GM12878 (cell line): ENCODE measurements at regions not wholly inside any gene's neighbourhood (a gene's known extent, or its start where the extent isn't known, plus 50 kb on each side); places are given as distances from the start of the nearest gene placed in this dataset.

Source experiments
- ATAC-seq: fragments of 200-7000 bp; cut with Tn5 transposase; 3 replicates; pipeline ENCODE4 v1.9.1; 2020; ENCODE audit warnings: mild to moderate bottlenecking, moderate library complexity
- BruUV-seq: library from RNA; stranded (reverse); fragments of 400-500 nt; replicated peaks from 2 replicates; lab custom pipeline; 2021; lab: Mats Ljungman, UMichigan
- CTCF ChIA-PET: fragments of 300-600 bp; sonication (Branson Sonifier 250); formaldehyde crosslinking; extraction: SDS; loops from one replicate; lab custom pipeline; 2021; ENCODE audit warnings: inconsistent platforms; lab: Yijun Ruan, JAX
- POLR2A ChIA-PET: fragments of 350-600 bp; formaldehyde crosslinking; extraction: SDS; loops from one replicate; lab custom pipeline; 2021; ENCODE audit warnings: inconsistent platforms; lab: Charles Lee
- RAD21 ChIA-PET: fragments of 300-600 bp; sonication (Branson Sonifier 250); formaldehyde crosslinking; loops from one replicate; lab custom pipeline; 2023; ENCODE audit warnings: antibody characterized with exemption; ENCODE audit not compliant: unreplicated experiment; lab: Charles Lee
- SMC1A ChIA-PET: fragments of 300-600 bp; sonication (Branson Sonifier 250); formaldehyde crosslinking; loops from one replicate; lab custom pipeline; 2023; ENCODE audit not compliant: unreplicated experiment, uncharacterized antibody; lab: Charles Lee
- DNase-seq: peaks from one replicate; pipeline ENCODE4 v3.0.0-alpha.2; 2011; ENCODE audit warnings: low read depth, low spot score
- FAIRE-seq: peaks from 3 replicates; lab custom pipeline; 2011; peaks lifted over from hg19 to GRCh38; lab: Jason Lieb, UNC
- H2AFZ ChIP-seq: 2 replicates; pipeline ENCODE4 v1.6.0; 2011; ENCODE audit warnings: low read depth, low read length, control low read depth; ENCODE audit not compliant: control insufficient read depth
- H3K27ac ChIP-seq: 2 replicates; pipeline ENCODE4 v1.5.1; 2011; ENCODE audit warnings: control low read depth; ENCODE audit not compliant: control insufficient read depth, insufficient read depth
- H3K27me3 ChIP-seq, 2 experiments: replicated peaks in 1 of 2; 2 replicates each; pipeline versions ENCODE4 v1.6.0 to v1.6.1; 2011; ENCODE audit warnings: low read length in 1 of 2; ENCODE audit not compliant: control insufficient read depth in 2 of 2, insufficient read depth in 2 of 2
- H3K36me3 ChIP-seq, 2 experiments: 2 replicates each; pipeline ENCODE4 v1.5.1; 2011; ENCODE audit warnings: low read length in 1 of 2; ENCODE audit not compliant: control insufficient read depth in 2 of 2, insufficient read depth in 2 of 2
- H3K4me1 ChIP-seq: 2 replicates; pipeline ENCODE4 v1.6.1; 2011; ENCODE audit warnings: mild to moderate bottlenecking, low read length, moderate library complexity, mixed read lengths; ENCODE audit not compliant: control insufficient read depth, insufficient read depth
- H3K4me2 ChIP-seq: 2 replicates; pipeline ENCODE4 v1.6.0; 2011; ENCODE audit warnings: control low read depth; ENCODE audit not compliant: control insufficient read depth, insufficient read depth
- H3K4me3 ChIP-seq: fragments of 200-600 bp; sonication (generic); 2 replicates; pipeline ENCODE4 v1.5.1; 2016
- H3K79me2 ChIP-seq: 2 replicates; pipeline ENCODE4 v1.6.0; 2011; ENCODE audit warnings: low read length; ENCODE audit not compliant: control insufficient read depth, insufficient read depth
- H3K9ac ChIP-seq: 2 replicates; pipeline ENCODE4 v1.8.0; 2011; ENCODE audit warnings: low read length, control low read depth, mixed read lengths; ENCODE audit not compliant: control insufficient read depth, insufficient read depth
- H3K9me3 ChIP-seq: replicated peaks from 3 replicates; pipeline ENCODE4 v1.5.1; 2011; ENCODE audit warnings: mild to moderate bottlenecking, low read length; ENCODE audit not compliant: control insufficient read depth, insufficient read depth
- H4K20me1 ChIP-seq: 2 replicates; pipeline ENCODE4 v1.6.0; 2011; ENCODE audit not compliant: control insufficient read depth, insufficient read depth
- E4F1 ChIP-seq: fragments of 450-650 bp; IDR thresholded peaks from 2 replicates; pipeline ENCODE4 v1.6.1; 2018; ENCODE audit warnings: borderline replicate concordance, mild to moderate bottlenecking; ENCODE audit not compliant: partially characterized antibody
- EGR1 ChIP-seq, 2 experiments: IDR thresholded peaks; 1 replicate in 1 of 2; 2 replicates in 1 of 2; pipeline ENCODE4 v1.6.1; 2011 to 2012; ENCODE audit warnings: low read depth in 2 of 2, low read length in 2 of 2, borderline replicate concordance in 1 of 2, mild to moderate bottlenecking in 1 of 2, moderate library complexity in 1 of 2
- HDAC6 ChIP-seq: fragments of 200-600 bp; sonication (generic); IDR thresholded peaks from one replicate; pipeline ENCODE4 v1.8.0; 2017; ENCODE audit warnings: antibody characterized with exemption; ENCODE audit not compliant: unreplicated experiment
- MEF2B ChIP-seq: fragments of 450-650 bp; IDR thresholded peaks from 2 replicates; pipeline ENCODE4 v1.6.1; 2018; ENCODE audit warnings: mild to moderate bottlenecking, moderate library complexity; ENCODE audit not compliant: partially characterized antibody, poor library complexity, severe bottlenecking
- MYB ChIP-seq: fragments of 150-350 bp; IDR thresholded peaks from 2 replicates; pipeline ENCODE4 v1.6.1; 2014; ENCODE audit warnings: mild to moderate bottlenecking, low read depth, low read length, borderline replicate concordance
- PML ChIP-seq: IDR thresholded peaks from 2 replicates; pipeline ENCODE4 v1.6.1; 2012; ENCODE audit warnings: low read length, inconsistent platforms
- RUNX3 ChIP-seq: IDR thresholded peaks from 2 replicates; pipeline ENCODE4 v1.6.1; 2012; ENCODE audit warnings: low read length, inconsistent platforms
- SMAD5 ChIP-seq: IDR thresholded peaks from 2 replicates; pipeline ENCODE4 v1.6.1; 2016; ENCODE audit warnings: antibody characterized with exemption, low read depth
- SPI1 ChIP-seq: IDR thresholded peaks from 2 replicates; pipeline ENCODE4 v1.6.1; 2011; ENCODE audit warnings: low read depth, mild to moderate bottlenecking, low read length, moderate library complexity, borderline replicate concordance; ENCODE audit not compliant: insufficient read depth
- SREBF2 ChIP-seq: IDR thresholded peaks from 2 replicates; pipeline ENCODE4 v1.6.1; 2012; ENCODE audit warnings: mild to moderate bottlenecking, low read length
- SUPT20H ChIP-seq: IDR thresholded peaks from 2 replicates; pipeline ENCODE4 v1.6.1; 2011; ENCODE audit warnings: low read depth, mild to moderate bottlenecking, low read length, moderate library complexity, borderline replicate concordance; ENCODE audit not compliant: control insufficient read depth
- ZNF24 ChIP-seq: fragments of 450-650 bp; IDR thresholded peaks from 2 replicates; pipeline ENCODE4 v1.6.1; 2017; ENCODE audit warnings: antibody characterized with exemption, mild to moderate bottlenecking
- WGBS: methylation state at CpG from one replicate; pipeline ENCODE4 v1.1.6; 2016; ENCODE audit warnings: low lambda C conversion rate; ENCODE audit not compliant: insufficient replicate concordance, insufficient coverage; ENCODE audit errors: missing lambda C conversion rate; 5-methylcytosine and 5-hydroxymethylcytosine counted together
- in situ Hi-C: fragments of 300-500 bp; cut with MboI; formaldehyde crosslinking; loops from 9 replicates; pipeline ENCODE4 v1.14.3; 2018; ENCODE audit warnings: mixed read lengths
- intact Hi-C: fragments of 100-400 bp; cut with micrococcal nuclease; formaldehyde crosslinking; loops from one replicate; pipeline ENCODE4 v1.14.2; 2022; ENCODE audit not compliant: unreplicated experiment

- no peaks in the 10 kb centered on the region for H3K36me3 ChIP-seq
- TF ChIP-seq E4F1 (no peak), ZNF24 (no peak), HDAC6 (no peak)
- FAIRE-seq (no peak), ATAC-seq (no peak), DNase-seq (no peak)
- no peak overlapping the region for H3K4me3 ChIP-seq
- no peaks in the 10 kb centered on the region for H3K27me3 ChIP-seq
- no peaks in the 10 kb centered on the region for H3K79me2 ChIP-seq
- intact Hi-C loops (no loop called here), in situ Hi-C loops (no loop called here)
- ChIA-PET POLR2A (no interaction called here), SMC1A (interaction anchor here (1.4 kb wide), 1 partner anchor 9 kb away, joined by 5 read pairs; no protein-coding TSS in a partner anchor), CTCF (no interaction called here), RAD21 (no interaction called here)
- BruUV-seq: no TSS peak
- no peak overlapping the region for H3K9ac ChIP-seq
- no peaks in the 10 kb centered on the region for H3K4me1 ChIP-seq
- 88% methylated on average over 2 of the region's 2 CpGs for WGBS
- H3K4me2 ChIP-seq: no peak overlapping the region
- H3K27ac ChIP-seq: no peak overlapping the region
- no peaks in the 10 kb centered on the region for H3K9me3 ChIP-seq
- no peaks in the 10 kb centered on the region; the same call in 1 of the 2 replicates for H4K20me1 ChIP-seq
- H2AFZ ChIP-seq: no peak overlapping the region
Measured at GRCh38 chr3:177947901-177948300, 588.3 kb upstream of the KCNMB2 start.

- Histone ChIP-seq H3K27me3 (no peaks in the 10 kb centered on the region), H3K4me1 (no peaks in the 10 kb centered on the region), H3K4me2 (no peak overlapping the region), H3K9ac (no peak overlapping the region), H4K20me1 (no peaks in the 10 kb centered on the region; the same call in 1 of the 2 replicates), H3K79me2 (no peaks in the 10 kb centered on the region), H3K36me3 (no peaks in the 10 kb centered on the region), H3K9me3 (no peaks in the 10 kb centered on the region), H3K27ac (no peak overlapping the region), H2AFZ (no peak overlapping the region), H3K4me3 (no peak overlapping the region)
- ATAC-seq (no peak; the same call in 2 of the 3 replicates), FAIRE-seq (no peak), DNase-seq (no peak)
- ChIA-PET SMC1A (interaction anchor here (0.7 to 1.5 kb wide), 3 partner anchors 10 to 200 kb away, joined by 3 to 5 read pairs (median 3); no protein-coding TSS in a partner anchor), CTCF (no interaction called here), RAD21 (no interaction called here), POLR2A (no interaction called here)
- no TSS peak for BruUV-seq
- in situ Hi-C loops (no loop called here), intact Hi-C loops (no loop called here)
- WGBS: 52% methylated on average over 4 of the region's 4 CpGs
- TF ChIP-seq EGR1 (IDR thresholded peaks at IDR 0.05; ENCODE audit: borderline replicate concordance in 1 of 2, low read depth in 2 of 2, low read length in 2 of 2): no peak
- no peak for TF ChIP-seq MYB
- no peak for TF ChIP-seq MEF2B
- TF ChIP-seq SUPT20H: no peak
- TF ChIP-seq RUNX3: no peak
- TF ChIP-seq E4F1: no peak
- no peak for TF ChIP-seq SMAD5
- TF ChIP-seq SPI1: no peak
- no peak for TF ChIP-seq SREBF2
- TF ChIP-seq PML: no peak
Measured at GRCh38 chr3:177948716-177949425, 587.4 kb upstream of the KCNMB2 start.
